T-cell (primary cell): ENCODE measurements at regions not wholly inside any gene's neighbourhood (a gene's known extent, or its start where the extent isn't known, plus 50 kb on each side); places are given as distances from the start of the nearest gene placed in this dataset.
A peak's percentile ranks its signal among the peaks of the same experiment; 100 is the strongest.

Experiments used
- ATAC-seq, 4 experiments: fragments of 200-7000 bp in 3 of 4; fragments of 150-1000 bp in 1 of 4; cut with Tn5 transposase; replicated peaks in 1 of 4; 1 replicate in 3 of 4; 2 replicates in 1 of 4; pipeline ENCODE4 v1.10.0; 2021; ENCODE audit warnings: moderate library complexity in 3 of 4, mild to moderate bottlenecking in 2 of 4, moderate number of reproducible peaks in 1 of 4
- CTCF ChIA-PET, 2 donors: fragments of 300-600 bp; sonication (Branson Sonifier 250); formaldehyde crosslinking; loops; one replicate each; lab custom pipeline; 2022; ENCODE audit warnings: antibody characterized with exemption in 2 of 2; lab: Charles Lee
- POLR2A ChIA-PET, 2 donors: fragments of 300-600 bp; sonication (Branson Sonifier 250); formaldehyde crosslinking; loops; one replicate each; lab custom pipeline; 2022; ENCODE audit warnings: antibody characterized with exemption in 2 of 2; lab: Charles Lee
- DNase-seq, 35 experiments: peaks; one replicate each; pipeline versions ENCODE4 v3.0.0 to v3.0.0-alpha.2; 2013 to 2023
- H3K27ac ChIP-seq: one replicate; pipeline ENCODE4 v1.5.1; 2013; ENCODE audit warnings: low read length
- H3K27me3 ChIP-seq, 2 experiments: replicated peaks in 1 of 2; 1 replicate in 1 of 2; 2 replicates in 1 of 2; pipeline versions ENCODE4 v1.6.1 to v1.7.0; 2013; ENCODE audit warnings: low read length in 1 of 2, mixed read lengths in 1 of 2; ENCODE audit not compliant: control insufficient read depth in 2 of 2, insufficient read depth in 2 of 2; ENCODE audit errors: extremely low read depth in 1 of 2
- H3K36me3 ChIP-seq, 2 donors: 1 replicate in 1 of 2; 2 replicates in 1 of 2; pipeline versions ENCODE4 v1.6.1 to v1.7.0; 2013; ENCODE audit warnings: low read length in 1 of 2; ENCODE audit not compliant: control insufficient read depth in 2 of 2, insufficient read depth in 1 of 2; ENCODE audit errors: extremely low read depth in 1 of 2
- H3K4me1 ChIP-seq, 2 experiments: 1 replicate in 1 of 2; 2 replicates in 1 of 2; pipeline versions ENCODE4 v1.6.1 to v1.7.0; 2013; ENCODE audit warnings: low read length in 2 of 2, mixed read lengths in 1 of 2; ENCODE audit not compliant: insufficient read depth in 2 of 2, control insufficient read depth in 1 of 2; ENCODE audit errors: extremely low read depth in 1 of 2
- H3K4me3 ChIP-seq, 2 donors: 1 replicate in 1 of 2; 2 replicates in 1 of 2; pipeline versions ENCODE4 v1.5.1 to v1.7.0; 2013; ENCODE audit warnings: mild to moderate bottlenecking in 2 of 2, low read length in 1 of 2, moderate library complexity in 1 of 2; ENCODE audit not compliant: control insufficient read depth in 1 of 2; ENCODE audit errors: extremely low read depth in 1 of 2
- H3K9me3 ChIP-seq: 2 replicates; pipeline ENCODE4 v1.7.0; 2013
- H3K27ac Mint-ChIP-seq, 2 donors: one replicate each; pipeline ENCODE4 v1.8.0; 2020 to 2021; ENCODE audit warnings: mild to moderate bottlenecking in 2 of 2, mixed read lengths in 2 of 2
- H3K27me3 Mint-ChIP-seq, 2 donors: one replicate each; pipeline ENCODE4 v1.8.0; 2021 to 2022; ENCODE audit warnings: mixed read lengths in 2 of 2
- H3K36me3 Mint-ChIP-seq: one replicate; pipeline ENCODE4 v1.8.0; 2021; ENCODE audit warnings: mixed read lengths
- H3K4me1 Mint-ChIP-seq, 3 donors: one replicate each; pipeline ENCODE4 v1.8.0; 2020 to 2022; ENCODE audit warnings: mixed read lengths in 3 of 3, mild to moderate bottlenecking in 1 of 3
- H3K4me3 Mint-ChIP-seq, 3 donors: one replicate each; pipeline ENCODE4 v1.8.0; 2020 to 2022; ENCODE audit warnings: mild to moderate bottlenecking in 3 of 3, mixed read lengths in 3 of 3, moderate library complexity in 3 of 3
- H3K9me3 Mint-ChIP-seq, 3 donors: one replicate each; pipeline ENCODE4 v1.8.0; 2020 to 2022; ENCODE audit warnings: mixed read lengths in 3 of 3
- WGBS: methylation state at CpG from one replicate; pipeline ENCODE4 v1.1.5; 2013; ENCODE audit warnings: missing lambda C conversion rate; ENCODE audit not compliant: insufficient coverage; 5-methylcytosine and 5-hydroxymethylcytosine counted together

DNA sequence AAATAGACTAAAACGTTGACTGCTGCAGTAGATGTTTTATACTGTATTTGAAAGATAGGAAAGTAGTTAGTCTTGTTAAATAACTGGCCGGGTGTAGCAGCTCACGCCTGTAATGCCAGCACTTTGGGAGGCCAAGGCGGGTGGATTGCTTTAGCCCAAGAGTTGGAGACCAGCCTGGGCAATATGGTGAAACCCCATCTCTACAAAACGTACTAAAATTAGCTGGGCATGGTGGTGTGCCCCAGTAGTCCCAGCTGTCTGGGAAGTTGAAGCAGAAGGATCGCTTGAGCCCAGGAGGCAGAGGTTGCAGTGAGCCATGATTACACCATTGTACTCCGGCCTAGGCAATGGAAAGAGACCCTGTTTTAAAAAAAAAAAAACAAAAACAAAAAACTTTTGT, 60.5 kb upstream of the ULK4 start:
- ATAC-seq, result no peak
- H3K36me3 Mint-ChIP-seq, result no peaks in the 10 kb centered on the region
- CTCF ChIA-PET, result interaction anchor here in 1 of 2 donors (0.6 kb wide), 1 partner anchor 77 kb away, joined by 5 read pairs; no protein-coding TSS in a partner anchor
- POLR2A ChIA-PET, result interaction anchor here in 1 of 2 donors (0.5 kb wide), 1 partner anchor 1137 kb away, joined by 3 read pairs; no protein-coding TSS in a partner anchor
- no peak overlapping the region for H3K4me3 Mint-ChIP-seq
- H3K27me3 Mint-ChIP-seq, result no peaks in the 10 kb centered on the region
- no peak overlapping the region for H3K4me3 ChIP-seq
- no peak overlapping the region for H3K27ac Mint-ChIP-seq
- H3K27ac ChIP-seq, result no peak overlapping the region
- H3K36me3 ChIP-seq, result no peaks in the 10 kb centered on the region
- WGBS, result 94% methylated on average over 3 of the region's 7 CpGs
- H3K9me3 Mint-ChIP-seq, result no peaks in the 10 kb centered on the region
- no peaks in the 10 kb centered on the region for H3K9me3 ChIP-seq
- H3K4me1 ChIP-seq, result peaks cover 8 to 17% of the 10 kb centered on the region in 2 experiments
- DNase-seq, result no peak
- H3K27me3 ChIP-seq, result no peaks in the 10 kb centered on the region
- peaks cover 74 to 80% (median 80%) of the 10 kb centered on the region in 3 donors for H3K4me1 Mint-ChIP-seq

DNA sequence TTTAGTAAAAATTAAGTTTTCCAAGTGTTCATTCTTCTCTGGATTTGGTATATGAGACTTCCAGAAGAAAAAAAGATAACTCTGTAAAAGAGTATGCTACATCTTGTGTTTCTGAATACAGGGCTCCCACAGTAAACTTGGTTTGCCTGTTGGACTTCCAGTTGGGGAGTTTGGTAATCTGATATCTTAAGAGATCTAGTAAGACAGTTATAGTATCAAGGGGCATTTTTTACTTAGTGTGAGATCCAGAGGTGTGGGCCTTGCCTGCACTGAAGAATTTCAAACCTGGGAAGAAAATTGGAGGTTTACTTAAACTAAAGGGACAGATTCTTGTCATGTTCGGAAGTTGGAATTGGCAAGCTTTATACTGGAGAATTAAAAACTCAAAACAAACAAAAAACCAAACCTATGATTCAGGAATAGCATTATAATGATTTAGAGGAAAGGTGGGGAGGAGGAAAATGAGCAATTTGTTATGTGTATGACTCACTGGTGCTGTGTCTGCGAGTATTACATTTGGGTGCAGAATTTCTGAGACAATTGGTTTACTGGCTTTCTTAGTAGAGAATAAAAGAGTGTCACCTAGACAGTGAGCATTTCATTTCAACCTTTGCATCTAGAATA, 58.9 kb upstream of the ULK4 start:
- H3K27me3 Mint-ChIP-seq, result no peaks in the 10 kb centered on the region
- H3K9me3 Mint-ChIP-seq, result no peaks in the 10 kb centered on the region
- no peaks in the 10 kb centered on the region for H3K36me3 Mint-ChIP-seq
- Histone ChIP-seq H3K27ac (no peak overlapping the region), H3K27me3 (no peaks in the 10 kb centered on the region), H3K9me3 (no peaks in the 10 kb centered on the region), H3K4me1 (peaks cover 8 to 23% of the 10 kb centered on the region in 2 experiments), H3K36me3 (no peaks in the 10 kb centered on the region), H3K4me3 (no peak overlapping the region)
- ChIA-PET POLR2A (interaction anchor here in 1 of 2 donors (0.7 kb wide), 1 partner anchor 105 kb away, joined by 3 read pairs; no protein-coding TSS in a partner anchor), CTCF (interaction anchor here in 1 of 2 donors (0.5 kb wide), 1 partner anchor 63 kb away, joined by 3 read pairs; no protein-coding TSS in a partner anchor)
- H3K27ac Mint-ChIP-seq, result no peak overlapping the region
- ATAC-seq, result no peak
- peaks cover 78 to 83% (median 80%) of the 10 kb centered on the region in 3 donors for H3K4me1 Mint-ChIP-seq
- no peak overlapping the region for H3K4me3 Mint-ChIP-seq
- DNase-seq, result no peak
- no CpG with 5 or more reads among the region's 2 CpGs for WGBS

- ChIA-PET POLR2A (no interaction called here), CTCF (no interaction called here)
- Histone ChIP-seq H3K27me3 (no peaks in the 10 kb centered on the region), H3K9me3 (no peaks in the 10 kb centered on the region), H3K27ac (no peak overlapping the region), H3K4me3 (no peak overlapping the region), H3K4me1 (peaks cover 4 to 29% of the 10 kb centered on the region in 2 experiments), H3K36me3 (no peaks in the 10 kb centered on the region)
- no peak for DNase-seq
- Mint-ChIP-seq H3K36me3 (no peaks in the 10 kb centered on the region), H3K4me3 (no peak overlapping the region), H3K27me3 (no peaks in the 10 kb centered on the region), H3K27ac (no peak overlapping the region), H3K4me1 (peaks cover 78 to 83% (median 80%) of the 10 kb centered on the region in 3 donors), H3K9me3 (no peaks in the 10 kb centered on the region)
- ATAC-seq, result no peak
- 100% methylated on average over 1 of the region's 5 CpGs for whole genome bisulfite sequencing
Measured at GRCh38 chr3:42019953-42020260, 58.0 kb upstream of the ULK4 start.

GRCh38 chr3:42019144-42019952, 57.4 kb upstream of the ULK4 start:
- ChIA-PET CTCF (interaction anchor here in 1 of 2 donors (0.5 kb wide), 1 partner anchor 45 kb away, joined by 4 read pairs; no protein-coding TSS in a partner anchor), POLR2A (no interaction called here)
- DNase-seq (no peak), ATAC-seq (no peak)
- Mint-ChIP-seq H3K27ac (no peak overlapping the region), H3K9me3 (no peaks in the 10 kb centered on the region), H3K4me3 (no peak overlapping the region), H3K36me3 (no peaks in the 10 kb centered on the region), H3K4me1 (peaks cover 78 to 83% (median 80%) of the 10 kb centered on the region in 3 donors), H3K27me3 (no peaks in the 10 kb centered on the region)
- H3K36me3 ChIP-seq, result no peaks in the 10 kb centered on the region
- no peak overlapping the region for H3K27ac ChIP-seq
- no peaks in the 10 kb centered on the region for H3K9me3 ChIP-seq
- H3K4me3 ChIP-seq, result no peak overlapping the region
- peaks cover 9 to 31% of the 10 kb centered on the region in 2 experiments for H3K4me1 ChIP-seq
- no CpG with 5 or more reads among the region's 6 CpGs for WGBS
- no peaks in the 10 kb centered on the region for H3K27me3 ChIP-seq

DNA sequence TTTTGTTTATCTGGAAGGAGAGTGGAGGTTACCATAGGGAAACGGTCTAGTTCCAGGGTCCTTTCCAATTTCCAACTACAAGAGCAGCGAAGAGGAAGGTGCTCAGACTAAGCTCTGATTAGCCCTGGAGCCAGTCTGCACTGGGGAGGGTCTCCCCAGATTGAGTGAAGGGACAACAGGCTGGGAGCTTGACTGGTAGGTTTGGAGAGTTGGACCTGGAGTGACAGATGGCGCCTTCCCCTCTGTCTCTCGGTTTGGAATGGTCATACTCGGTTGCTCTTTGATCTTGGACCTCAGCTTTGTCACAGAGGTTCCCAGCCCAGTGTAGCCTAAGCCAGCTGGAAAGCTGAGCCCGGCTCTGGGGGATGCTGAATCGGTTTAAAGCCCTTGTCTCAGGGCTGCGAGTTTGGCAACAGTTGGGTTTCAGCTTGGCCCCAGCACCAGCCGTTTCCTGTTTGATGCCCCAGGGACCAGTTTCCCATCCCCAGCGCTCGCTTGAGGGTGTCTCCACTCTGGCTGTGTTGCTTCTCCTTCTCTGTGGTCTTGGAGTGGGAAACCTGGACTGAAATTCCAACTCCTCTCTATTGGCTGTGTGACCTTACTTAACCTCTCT, 53.1 kb upstream of the ULK4 start:
- CTCF ChIA-PET, result no interaction called here
- H3K36me3 ChIP-seq, result no peaks in the 10 kb centered on the region
- POLR2A ChIA-PET, result interaction anchor here in 1 of 2 donors (0.7 kb wide), 1 partner anchor 488 kb away, joined by 3 read pairs; the partner anchor contains the start of gene VIPR1
- Mint-ChIP-seq H3K4me3 (peak overlapping the region; percentile 86 to 88 (median 86)), H3K27me3 (no peaks in the 10 kb centered on the region), H3K36me3 (no peaks in the 10 kb centered on the region), H3K4me1 (peaks cover 49 to 54% (median 53%) of the 10 kb centered on the region in 3 donors), H3K9me3 (no peaks in the 10 kb centered on the region), H3K27ac (peak overlapping the region; percentile 74 to 79)
- peaks cover 13 to 31% of the 10 kb centered on the region in 2 experiments for H3K4me1 ChIP-seq
- WGBS, result 11% methylated on average over 6 of the region's 11 CpGs
- ATAC-seq (no peak), DNase-seq (peak in 1 of 35 experiments; percentile 16)
- H3K27ac ChIP-seq, result no peak overlapping the region
- H3K9me3 ChIP-seq, result no peaks in the 10 kb centered on the region
- H3K4me3 ChIP-seq, result peak overlapping the region; percentile 68 to 84
- H3K27me3 ChIP-seq, result no peaks in the 10 kb centered on the region

DNA sequence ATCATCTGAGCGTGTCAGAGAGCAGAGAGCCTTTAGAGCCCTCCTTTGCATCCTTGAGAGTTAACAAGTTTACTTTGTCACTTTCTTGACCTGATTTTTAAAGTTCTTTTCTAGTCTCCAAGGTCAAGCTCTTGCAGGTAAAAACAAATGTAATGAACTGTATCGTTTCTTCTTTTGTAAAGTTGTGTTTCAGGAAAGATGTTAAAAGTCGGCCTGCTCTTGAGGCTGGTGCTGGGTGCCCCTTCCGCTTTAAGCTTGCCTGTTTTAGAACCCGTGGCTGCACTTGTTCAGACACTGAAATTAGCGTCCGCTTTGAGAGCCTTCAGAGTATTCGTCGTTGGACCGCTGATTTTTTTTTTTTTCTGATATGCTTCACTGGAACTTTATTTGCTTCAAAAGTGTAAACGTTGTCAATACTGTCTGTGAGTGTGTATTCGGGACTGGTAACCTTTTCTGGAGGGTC, 52.6 kb upstream of the ULK4 start:
- Histone ChIP-seq H3K27ac (peak overlapping the region; percentile 39), H3K4me3 (peak overlapping the region; percentile 68 to 84), H3K4me1 (peaks cover 13 to 31% of the 10 kb centered on the region in 2 experiments), H3K9me3 (no peaks in the 10 kb centered on the region), H3K27me3 (no peaks in the 10 kb centered on the region), H3K36me3 (no peaks in the 10 kb centered on the region)
- WGBS, result 3% methylated on average over 9 of the region's 12 CpGs
- POLR2A ChIA-PET, result no interaction called here
- DNase-seq (no peak), ATAC-seq (no peak)
- Mint-ChIP-seq H3K4me1 (peaks cover 44 to 49% (median 48%) of the 10 kb centered on the region in 3 donors), H3K36me3 (no peaks in the 10 kb centered on the region), H3K27me3 (no peaks in the 10 kb centered on the region), H3K27ac (peak overlapping the region; percentile 74 to 79), H3K9me3 (no peaks in the 10 kb centered on the region), H3K4me3 (peak overlapping the region; percentile 86 to 88 (median 86))
- CTCF ChIA-PET, result interaction anchor here in 1 of 2 donors (0.7 kb wide), 1 partner anchor 96 kb away, joined by 3 read pairs; no protein-coding TSS in a partner anchor
